Osteocyte (in vitro differentiated cells): ENCODE measurements at regions not wholly inside any gene's neighbourhood (a gene's known extent, or its start where the extent isn't known, plus 50 kb on each side); places are given as distances from the start of the nearest gene placed in this dataset.

Experiments
- DNase-seq: peaks from one replicate; pipeline ENCODE4 v3.0.0; 2021; ENCODE audit warnings: mixed read lengths; ENCODE audit not compliant: unreplicated experiment; ENCODE audit errors: extremely low spot score
- H3K27ac Mint-ChIP-seq: one replicate; pipeline ENCODE4 v1.8.0; 2021; ENCODE audit warnings: mild to moderate bottlenecking, mixed read lengths; ENCODE audit not compliant: unreplicated experiment
- H3K27me3 Mint-ChIP-seq: one replicate; pipeline ENCODE4 v1.8.0; 2021; ENCODE audit warnings: mixed read lengths; ENCODE audit not compliant: unreplicated experiment
- H3K36me3 Mint-ChIP-seq: one replicate; pipeline ENCODE4 v1.8.0; 2021; ENCODE audit warnings: mixed read lengths; ENCODE audit not compliant: unreplicated experiment
- H3K4me1 Mint-ChIP-seq: one replicate; pipeline ENCODE4 v1.8.0; 2021; ENCODE audit warnings: mixed read lengths; ENCODE audit not compliant: unreplicated experiment
- H3K4me3 Mint-ChIP-seq: one replicate; pipeline ENCODE4 v1.8.0; 2021; ENCODE audit warnings: mild to moderate bottlenecking, moderate library complexity, mixed read lengths; ENCODE audit not compliant: unreplicated experiment
- H3K9me3 Mint-ChIP-seq: one replicate; pipeline ENCODE4 v1.8.0; 2021; ENCODE audit warnings: mixed read lengths; ENCODE audit not compliant: unreplicated experiment
- TF ChIP-seq, protein P1 (sequence below): fragments of 200-600 bp; sonication (generic); IDR thresholded peaks from 2 replicates; pipeline ENCODE4 v1.5.0; 2021; ENCODE audit warnings: antibody characterized with exemption, mild to moderate bottlenecking, moderate library complexity

DNA sequence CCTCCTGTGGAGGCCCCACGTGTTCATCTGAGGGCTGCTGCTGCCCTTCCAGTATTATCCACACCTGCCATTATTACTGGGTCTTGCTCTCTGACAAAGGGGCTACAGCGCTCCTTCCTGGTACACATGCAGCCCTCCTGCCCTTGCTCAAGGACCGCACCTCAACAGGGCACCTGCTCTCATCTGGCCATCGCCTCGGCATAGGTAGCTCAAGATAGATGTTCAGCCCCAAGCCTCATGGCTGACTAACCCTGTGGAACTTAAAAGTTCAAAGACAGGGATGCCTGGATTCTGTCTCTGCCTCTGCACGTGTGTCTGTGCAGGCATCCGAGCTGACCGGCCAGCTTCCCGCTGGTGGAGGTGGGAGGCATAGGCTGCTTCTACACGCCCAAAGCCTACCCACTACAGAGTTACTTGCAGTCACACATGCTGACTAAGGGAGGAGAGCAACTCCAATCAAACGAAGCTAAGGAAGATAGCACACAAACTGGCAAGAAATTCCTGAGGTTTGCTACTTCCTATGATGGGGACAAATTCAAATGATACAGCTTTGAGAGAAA, 152.5 kb upstream of the ATP10A start:
- Mint-ChIP-seq H3K27me3 (peaks cover 23% of the 10 kb centered on the region), H3K36me3 (no peaks in the 10 kb centered on the region), H3K9me3 (no peaks in the 10 kb centered on the region), H3K4me3 (no peak overlapping the region), H3K4me1 (no peaks in the 10 kb centered on the region), H3K27ac (no peak overlapping the region)
- TF ChIP-seq, protein P1, sequence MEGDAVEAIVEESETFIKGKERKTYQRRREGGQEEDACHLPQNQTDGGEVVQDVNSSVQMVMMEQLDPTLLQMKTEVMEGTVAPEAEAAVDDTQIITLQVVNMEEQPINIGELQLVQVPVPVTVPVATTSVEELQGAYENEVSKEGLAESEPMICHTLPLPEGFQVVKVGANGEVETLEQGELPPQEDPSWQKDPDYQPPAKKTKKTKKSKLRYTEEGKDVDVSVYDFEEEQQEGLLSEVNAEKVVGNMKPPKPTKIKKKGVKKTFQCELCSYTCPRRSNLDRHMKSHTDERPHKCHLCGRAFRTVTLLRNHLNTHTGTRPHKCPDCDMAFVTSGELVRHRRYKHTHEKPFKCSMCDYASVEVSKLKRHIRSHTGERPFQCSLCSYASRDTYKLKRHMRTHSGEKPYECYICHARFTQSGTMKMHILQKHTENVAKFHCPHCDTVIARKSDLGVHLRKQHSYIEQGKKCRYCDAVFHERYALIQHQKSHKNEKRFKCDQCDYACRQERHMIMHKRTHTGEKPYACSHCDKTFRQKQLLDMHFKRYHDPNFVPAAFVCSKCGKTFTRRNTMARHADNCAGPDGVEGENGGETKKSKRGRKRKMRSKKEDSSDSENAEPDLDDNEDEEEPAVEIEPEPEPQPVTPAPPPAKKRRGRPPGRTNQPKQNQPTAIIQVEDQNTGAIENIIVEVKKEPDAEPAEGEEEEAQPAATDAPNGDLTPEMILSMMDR, result no peak
- DNase-seq, result peak; percentile 54

DNA sequence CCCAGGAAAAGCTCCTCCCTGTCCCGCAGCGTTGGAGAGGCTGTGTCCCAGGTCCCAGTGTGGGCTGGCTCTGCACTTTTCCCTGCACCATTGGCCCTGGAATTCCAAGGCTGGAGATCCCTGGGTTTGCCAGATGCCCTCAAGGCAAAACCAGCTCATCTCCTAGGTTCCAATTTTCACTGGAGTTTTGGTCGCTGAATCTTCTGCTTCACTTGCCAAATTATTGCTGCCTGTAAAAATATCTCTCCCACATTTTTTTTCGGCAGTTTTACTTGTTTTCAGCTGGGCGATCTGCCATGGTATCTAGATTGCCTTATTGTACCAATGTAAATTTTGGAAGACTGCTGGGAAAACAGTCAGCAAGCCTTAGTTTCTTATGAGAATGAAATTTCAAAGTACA, 150.9 kb upstream of the ATP10A start:
- Mint-ChIP-seq H3K9me3 (no peaks in the 10 kb centered on the region), H3K4me3 (no peak overlapping the region), H3K36me3 (no peaks in the 10 kb centered on the region), H3K27me3 (peaks cover 23% of the 10 kb centered on the region), H3K27ac (no peak overlapping the region), H3K4me1 (no peaks in the 10 kb centered on the region)
- no peak for DNase-seq
- TF ChIP-seq, protein P1, result no peak

GRCh38 chr15:26011916-26012315, 148.8 kb upstream of the ATP10A start:
- TF ChIP-seq, protein P1, result no peak
- Mint-ChIP-seq H3K27me3 (peaks cover 33% of the 10 kb centered on the region), H3K27ac (no peak overlapping the region), H3K4me1 (no peaks in the 10 kb centered on the region), H3K4me3 (no peak overlapping the region), H3K36me3 (no peaks in the 10 kb centered on the region), H3K9me3 (no peaks in the 10 kb centered on the region)
- DNase-seq, result peak; percentile 46

DNA sequence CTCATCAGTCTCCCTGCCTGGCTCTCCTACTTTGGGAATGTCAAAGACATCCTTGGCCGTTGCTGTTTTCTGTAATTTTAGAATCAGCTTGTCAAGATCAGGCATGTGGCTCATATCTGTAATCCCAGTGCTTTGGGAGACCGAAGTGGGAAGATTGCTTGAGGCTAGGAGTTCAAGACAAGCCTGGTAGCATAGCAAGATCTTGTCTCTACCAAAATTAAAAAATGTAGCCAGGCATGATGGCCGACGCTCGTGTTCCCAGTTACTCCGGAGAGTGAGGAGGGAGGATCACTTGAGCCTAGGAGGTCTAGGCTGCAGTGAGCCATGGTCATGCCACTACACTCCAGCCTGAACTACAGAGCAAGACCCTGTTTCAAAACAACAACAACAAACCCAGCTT, 144.0 kb upstream of the ATP10A start:
- Mint-ChIP-seq H3K4me1 (no peaks in the 10 kb centered on the region), H3K4me3 (no peak overlapping the region), H3K27ac (no peak overlapping the region), H3K9me3 (no peaks in the 10 kb centered on the region), H3K36me3 (no peaks in the 10 kb centered on the region), H3K27me3 (peaks cover 37% of the 10 kb centered on the region)
- peak; percentile 21 for DNase-seq
- TF ChIP-seq, protein P1, result no peak

DNA sequence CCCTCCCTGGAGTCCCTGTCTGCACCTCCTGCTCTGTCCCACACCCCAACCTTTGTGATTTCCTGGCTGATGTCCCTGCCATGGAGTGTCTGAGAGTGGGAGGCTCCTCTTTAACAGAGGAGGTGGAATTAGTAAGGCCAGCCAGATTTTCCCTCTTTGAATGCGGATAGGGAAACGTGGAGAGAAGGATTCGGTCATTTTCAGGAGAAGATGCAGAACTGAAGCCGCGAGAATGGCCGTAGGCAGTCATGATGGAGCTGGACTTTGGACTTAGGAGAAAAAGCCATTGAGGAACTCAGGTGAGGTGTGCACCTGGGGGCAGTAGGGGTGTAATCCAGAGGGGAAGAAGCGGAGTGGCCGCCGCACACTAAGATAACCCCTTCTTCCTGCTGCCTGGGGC, 138.1 kb upstream of the ATP10A start:
- Mint-ChIP-seq H3K27me3 (peaks cover 48% of the 10 kb centered on the region), H3K4me3 (no peak overlapping the region), H3K36me3 (no peaks in the 10 kb centered on the region), H3K4me1 (no peaks in the 10 kb centered on the region), H3K9me3 (no peaks in the 10 kb centered on the region), H3K27ac (no peak overlapping the region)
- peak; percentile 69 for DNase-seq
- TF ChIP-seq, protein P1, result no peak
